GM21786 (cell line): ENCODE measurements at regions not wholly inside any gene's neighbourhood (a gene's known extent, or its start where the extent isn't known, plus 50 kb on each side); places are given as distances from the start of the nearest gene placed in this dataset.

Experiments
- ATAC-seq: cut with Tn5 transposase; IDR thresholded peaks from one replicate; pipeline ENCODE4 v1.9.1; 2021; ENCODE audit not compliant: unreplicated experiment

GRCh38 chr4:181529537-181529936, 713.7 kb upstream of the TENM3 start:
- no peak for ATAC-seq

- ATAC-seq, result no peak
Observed at GRCh38 chr4:181536196-181536746, 706.9 kb upstream of the TENM3 start.

- ATAC-seq, result no peak
Observed at GRCh38 chr4:181536811-181537434, 706.3 kb upstream of the TENM3 start.

- no peak for ATAC-seq
Observed at GRCh38 chr4:181538431-181538830, 704.8 kb upstream of the TENM3 start.

GRCh38 chr4:181541396-181541795, 701.8 kb upstream of the TENM3 start:
- ATAC-seq, result no peak

- no peak for ATAC-seq
Observed at GRCh38 chr4:181548873-181549575, 694.2 kb upstream of the TENM3 start.

GRCh38 chr4:181549576-181550188, 693.5 kb upstream of the TENM3 start:
- ATAC-seq, result no peak

GRCh38 chr4:181550381-181550780, 692.8 kb upstream of the TENM3 start:
- no peak for ATAC-seq

- no peak for ATAC-seq
Observed at GRCh38 chr4:181559637-181560036, 683.6 kb upstream of the TENM3 start.

- ATAC-seq, result no peak
Observed at GRCh38 chr4:181562399-181562798, 680.8 kb upstream of the TENM3 start.

GRCh38 chr4:181564625-181565024, 678.6 kb upstream of the TENM3 start:
- ATAC-seq, result no peak

- no peak for ATAC-seq
Observed at GRCh38 chr4:181566490-181566889, 676.7 kb upstream of the TENM3 start.

- peak; percentile 79 for ATAC-seq
Observed at GRCh38 chr4:181569553-181569952, 673.6 kb upstream of the TENM3 start.

GRCh38 chr4:181578911-181579310, 664.3 kb upstream of the TENM3 start:
- ATAC-seq, result no peak

- ATAC-seq, result no peak
Observed at GRCh38 chr4:181579486-181579885, 663.7 kb upstream of the TENM3 start.

GRCh38 chr4:181581983-181582382, 661.2 kb upstream of the TENM3 start:
- ATAC-seq, result no peak

GRCh38 chr4:181582595-181582994, 660.6 kb upstream of the TENM3 start:
- ATAC-seq, result no peak

GRCh38 chr4:181588733-181589302, 654.4 kb upstream of the TENM3 start:
- ATAC-seq, result no peak

- no peak for ATAC-seq
Observed at GRCh38 chr4:181592221-181592745, 650.9 kb upstream of the TENM3 start.

- no peak for ATAC-seq
Observed at GRCh38 chr4:181593703-181594102, 649.5 kb upstream of the TENM3 start.

- ATAC-seq, result no peak
Observed at GRCh38 chr4:181594188-181594587, 649.0 kb upstream of the TENM3 start.
